Type B pancreatic cell (in vitro differentiated cells): ENCODE measurements at regions not wholly inside any gene's neighbourhood (a gene's known extent, or its start where the extent isn't known, plus 50 kb on each side); places are given as distances from the start of the nearest gene placed in this dataset.

ENCODE experiments used
- DNase-seq: peaks from one replicate; pipeline ENCODE4 v3.0.0; 2021; ENCODE audit warnings: mixed read lengths; ENCODE audit not compliant: unreplicated experiment; ENCODE audit errors: extremely low spot score
- H3K27ac Mint-ChIP-seq: 2 replicates; pipeline ENCODE4 v1.8.0; 2021; ENCODE audit warnings: mild to moderate bottlenecking, mixed read lengths
- H3K27me3 Mint-ChIP-seq: 2 replicates; pipeline ENCODE4 v1.8.0; 2021; ENCODE audit warnings: mixed read lengths
- H3K36me3 Mint-ChIP-seq: 2 replicates; pipeline ENCODE4 v1.8.0; 2021; ENCODE audit warnings: mixed read lengths
- H3K4me1 Mint-ChIP-seq: one replicate; pipeline ENCODE4 v1.8.0; 2021; ENCODE audit warnings: mixed read lengths; ENCODE audit not compliant: unreplicated experiment
- H3K4me3 Mint-ChIP-seq: 2 replicates; pipeline ENCODE4 v1.8.0; 2021; ENCODE audit warnings: mild to moderate bottlenecking, mixed read lengths
- H3K9me3 Mint-ChIP-seq: 2 replicates; pipeline ENCODE4 v1.8.0; 2021; ENCODE audit warnings: mixed read lengths
- TF ChIP-seq, protein P1 (sequence below): fragments of 200-600 bp; sonication (generic); conservative IDR thresholded peaks from 2 replicates; pipeline ENCODE4 v1.5.0; 2021; ENCODE audit warnings: antibody characterized with exemption, mild to moderate bottlenecking

DNA sequence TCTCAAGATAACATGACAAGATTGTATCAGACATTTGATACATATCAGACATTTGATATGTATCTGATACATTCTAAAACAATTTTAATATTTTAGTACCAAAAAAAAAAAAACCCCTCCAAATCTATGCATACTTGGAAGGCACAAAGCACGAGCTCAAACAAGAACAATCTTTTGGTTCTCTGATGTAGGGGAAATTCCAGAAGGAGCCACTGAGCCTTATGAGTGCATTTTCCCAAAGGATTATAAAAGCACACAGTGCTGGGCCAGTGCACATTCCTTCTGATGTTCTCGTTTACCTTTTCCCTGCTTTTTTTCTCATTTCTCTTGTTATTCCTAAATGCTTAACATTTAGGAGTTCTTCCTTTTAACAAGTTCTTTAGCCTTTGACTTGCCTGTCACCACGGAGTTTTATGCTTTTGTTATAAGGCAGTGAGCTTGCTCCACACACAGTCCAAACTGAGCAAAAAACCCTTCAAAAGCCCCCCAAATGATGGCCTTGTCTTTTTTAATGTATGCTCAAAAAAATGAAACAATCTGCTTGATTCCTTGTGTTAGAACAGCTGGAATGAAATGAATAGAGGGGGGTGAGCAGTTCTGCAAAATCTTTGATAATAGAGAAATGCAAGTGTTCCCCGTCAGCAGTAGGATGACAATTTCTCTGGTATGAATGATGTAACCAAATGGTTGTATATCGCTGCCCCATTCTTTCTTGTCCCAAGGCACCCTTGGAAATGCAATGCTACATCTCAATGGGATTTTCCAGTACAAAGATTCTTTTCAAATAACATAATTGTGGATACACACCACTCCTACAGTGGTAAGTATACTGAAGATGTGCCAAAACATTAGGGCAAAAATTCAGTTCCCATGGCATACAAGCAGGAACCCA, 597.2 kb upstream of the ZEB2 start:
- no peak overlapping the region for H3K4me3 Mint-ChIP-seq
- H3K36me3 Mint-ChIP-seq, result no peaks in the 10 kb centered on the region
- TF ChIP-seq, protein P1, sequence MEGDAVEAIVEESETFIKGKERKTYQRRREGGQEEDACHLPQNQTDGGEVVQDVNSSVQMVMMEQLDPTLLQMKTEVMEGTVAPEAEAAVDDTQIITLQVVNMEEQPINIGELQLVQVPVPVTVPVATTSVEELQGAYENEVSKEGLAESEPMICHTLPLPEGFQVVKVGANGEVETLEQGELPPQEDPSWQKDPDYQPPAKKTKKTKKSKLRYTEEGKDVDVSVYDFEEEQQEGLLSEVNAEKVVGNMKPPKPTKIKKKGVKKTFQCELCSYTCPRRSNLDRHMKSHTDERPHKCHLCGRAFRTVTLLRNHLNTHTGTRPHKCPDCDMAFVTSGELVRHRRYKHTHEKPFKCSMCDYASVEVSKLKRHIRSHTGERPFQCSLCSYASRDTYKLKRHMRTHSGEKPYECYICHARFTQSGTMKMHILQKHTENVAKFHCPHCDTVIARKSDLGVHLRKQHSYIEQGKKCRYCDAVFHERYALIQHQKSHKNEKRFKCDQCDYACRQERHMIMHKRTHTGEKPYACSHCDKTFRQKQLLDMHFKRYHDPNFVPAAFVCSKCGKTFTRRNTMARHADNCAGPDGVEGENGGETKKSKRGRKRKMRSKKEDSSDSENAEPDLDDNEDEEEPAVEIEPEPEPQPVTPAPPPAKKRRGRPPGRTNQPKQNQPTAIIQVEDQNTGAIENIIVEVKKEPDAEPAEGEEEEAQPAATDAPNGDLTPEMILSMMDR, result no peak
- DNase-seq, result no peak
- H3K4me1 Mint-ChIP-seq, result peaks cover 9% of the 10 kb centered on the region
- H3K27ac Mint-ChIP-seq, result no peak overlapping the region
- H3K9me3 Mint-ChIP-seq, result no peaks in the 10 kb centered on the region
- peaks cover 3% of the 10 kb centered on the region for H3K27me3 Mint-ChIP-seq

DNA sequence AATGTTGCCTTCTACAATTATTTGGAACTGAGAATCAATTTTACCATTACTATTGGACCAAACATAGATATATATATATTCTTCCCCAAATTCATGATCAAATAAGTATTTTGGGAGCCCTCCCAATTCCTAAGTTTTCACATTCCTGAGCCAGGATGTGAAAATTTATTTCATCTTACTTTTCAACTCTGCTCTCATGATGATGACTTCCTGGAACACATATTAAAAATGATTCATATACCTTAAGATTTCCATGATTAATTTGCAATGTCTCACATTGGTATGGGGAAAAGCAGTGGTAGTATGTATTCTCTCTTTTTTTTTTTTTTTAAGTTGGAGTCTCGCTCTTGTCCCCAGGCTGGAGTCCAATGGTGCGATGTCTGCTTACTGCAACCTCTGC, 596.1 kb upstream of the ZEB2 start:
- Mint-ChIP-seq H3K36me3 (no peaks in the 10 kb centered on the region), H3K27me3 (peaks cover 6% of the 10 kb centered on the region)

DNA sequence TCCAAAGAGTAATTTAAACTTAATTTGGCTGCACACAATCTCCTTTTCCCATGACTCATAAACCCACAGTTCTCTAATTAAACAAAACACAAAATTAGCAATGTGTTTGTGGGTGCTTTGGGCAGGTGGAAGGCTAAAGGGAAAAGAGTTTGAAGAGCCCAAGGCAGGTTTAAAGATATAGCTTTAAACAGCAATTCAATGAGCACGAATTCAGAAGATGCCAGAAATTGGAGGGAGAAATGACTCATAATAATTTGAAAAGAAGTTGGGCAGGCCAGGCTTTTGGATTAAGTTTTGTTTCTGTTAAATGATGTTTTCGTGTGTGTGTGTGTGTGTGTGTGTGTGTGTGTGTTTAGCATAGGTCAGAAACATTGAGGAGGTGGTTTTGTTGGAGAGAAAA, 594.8 kb upstream of the ZEB2 start:
- Mint-ChIP-seq H3K27ac (no peak overlapping the region), H3K4me3 (no peak overlapping the region), H3K4me1 (peaks cover 9% of the 10 kb centered on the region), H3K36me3 (no peaks in the 10 kb centered on the region), H3K9me3 (no peaks in the 10 kb centered on the region), H3K27me3 (peaks cover 6% of the 10 kb centered on the region)
- no peak for DNase-seq
- TF ChIP-seq, protein P1, result no peak

More for the DNA sequence above, 596.1 kb upstream of the ZEB2 start:
- no peak overlapping the region for H3K27ac Mint-ChIP-seq
- H3K9me3 Mint-ChIP-seq, result no peaks in the 10 kb centered on the region
- no peak for DNase-seq
- TF ChIP-seq, protein P1, result no peak
- peaks cover 9% of the 10 kb centered on the region for H3K4me1 Mint-ChIP-seq
- H3K4me3 Mint-ChIP-seq, result no peak overlapping the region

DNA sequence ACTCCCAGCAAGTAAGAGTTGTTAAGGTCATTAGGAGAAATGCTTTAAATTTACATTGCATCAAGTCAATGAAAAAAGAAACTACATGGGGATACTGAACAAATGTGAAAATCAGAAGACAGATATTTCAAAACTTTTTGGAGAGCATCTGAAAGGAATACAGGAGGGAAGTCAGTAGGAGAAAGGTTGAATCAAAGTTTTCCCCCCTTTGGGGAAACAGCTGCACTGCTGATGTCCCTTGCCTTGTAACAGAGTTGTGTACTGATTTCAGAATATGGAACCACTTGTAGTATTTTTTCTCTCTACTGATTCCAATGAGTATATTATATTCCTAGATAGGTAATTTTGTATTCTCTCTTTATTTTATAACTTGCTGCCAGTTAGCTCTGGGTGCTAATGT, 592.5 kb upstream of the ZEB2 start:
- peaks cover 6% of the 10 kb centered on the region for H3K27me3 Mint-ChIP-seq
- peaks cover 19% of the 10 kb centered on the region for H3K4me1 Mint-ChIP-seq
- no peaks in the 10 kb centered on the region for H3K9me3 Mint-ChIP-seq
- H3K27ac Mint-ChIP-seq, result no peak overlapping the region
- no peaks in the 10 kb centered on the region for H3K36me3 Mint-ChIP-seq
- H3K4me3 Mint-ChIP-seq, result no peak overlapping the region
- TF ChIP-seq, protein P1, result no peak
- no peak for DNase-seq

DNA sequence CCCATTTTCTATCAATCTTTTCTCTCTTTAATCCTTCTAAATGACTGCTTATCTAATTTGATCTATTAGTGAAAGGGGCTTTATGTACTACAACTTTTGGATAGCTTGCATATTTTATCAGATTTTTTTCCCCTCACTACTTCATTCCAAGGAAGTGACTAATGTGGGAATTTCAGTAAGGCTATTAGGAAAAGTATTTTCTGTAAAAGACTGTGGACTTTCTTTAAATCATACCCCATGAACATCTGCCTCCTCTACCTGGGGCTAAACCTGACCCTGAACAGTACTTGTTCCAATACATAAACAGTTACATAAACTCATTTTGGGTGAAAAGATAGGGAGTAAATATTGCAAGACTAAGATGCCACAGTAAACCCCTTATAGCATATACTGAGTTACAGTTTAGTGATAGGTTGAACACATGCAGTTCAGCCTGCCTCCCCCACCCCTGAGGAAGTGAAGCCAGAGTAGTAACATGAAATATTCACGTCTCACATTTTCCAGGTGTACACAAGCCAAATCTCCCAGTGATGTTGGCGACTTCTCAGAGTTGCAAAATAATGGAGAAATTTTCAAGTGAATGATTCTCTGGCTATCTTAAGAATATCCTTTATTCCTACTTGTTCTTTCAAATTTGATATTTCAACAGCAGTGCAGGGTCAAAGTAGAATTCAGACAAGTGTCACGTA, 590.9 kb upstream of the ZEB2 start:
- TF ChIP-seq, protein P1, result no peak
- peaks cover 15% of the 10 kb centered on the region for H3K4me1 Mint-ChIP-seq
- H3K4me3 Mint-ChIP-seq, result no peak overlapping the region
- DNase-seq, result no peak
- H3K27ac Mint-ChIP-seq, result no peak overlapping the region
- peaks cover 6% of the 10 kb centered on the region for H3K27me3 Mint-ChIP-seq
- H3K9me3 Mint-ChIP-seq, result no peaks in the 10 kb centered on the region
- no peaks in the 10 kb centered on the region for H3K36me3 Mint-ChIP-seq
